SK-N-SH treated with all-trans-retinoic acid at 6 μM for 48 hours (cell line): ENCODE measurements at regions not wholly inside any gene's neighbourhood (a gene's known extent, or its start where the extent isn't known, plus 50 kb on each side); places are given as distances from the start of the nearest gene placed in this dataset.

Experiments
- ATAC-seq: fragments of 200-7000 bp; cut with Tn5 transposase; 3 replicates; pipeline ENCODE4 v1.9.1; 2020; ENCODE audit warnings: mild to moderate bottlenecking, moderate library complexity
- ARNTL ChIP-seq: fragments of 450-650 bp; formaldehyde crosslinking; IDR thresholded peaks from 2 replicates; pipeline ENCODE4 v1.5.0; 2020; ENCODE audit warnings: low read depth, mild to moderate bottlenecking, moderate library complexity, borderline replicate concordance
- BACH2 ChIP-seq: fragments of 250-450 bp; sonication (Bioruptor Pico); IDR thresholded peaks from 2 replicates; pipeline ENCODE4 v1.9.0; 2021; ENCODE audit warnings: mild to moderate bottlenecking, borderline replicate concordance
- CREB5 ChIP-seq: fragments of 250-450 bp; sonication (Bioruptor Pico); IDR thresholded peaks from 2 replicates; pipeline ENCODE4 v1.5.1; 2020; ENCODE audit warnings: low read depth, mild to moderate bottlenecking, moderate library complexity
- CSDC2 ChIP-seq: fragments of 250-450 bp; sonication (Bioruptor Pico); IDR thresholded peaks from 2 replicates; pipeline ENCODE4 v1.5.0; 2020; ENCODE audit warnings: mild to moderate bottlenecking, moderate library complexity
- ESRRG ChIP-seq: fragments of 250-450 bp; sonication (Bioruptor Pico); IDR thresholded peaks from 2 replicates; pipeline ENCODE4 v1.6.1; 2021; ENCODE audit warnings: mild to moderate bottlenecking
- GLIS3 ChIP-seq: fragments of 250-450 bp; sonication (Bioruptor Pico); IDR thresholded peaks from 2 replicates; pipeline ENCODE4 v1.5.0; 2020; ENCODE audit warnings: mild to moderate bottlenecking, moderate library complexity
- ISL1 ChIP-seq: fragments of 250-450 bp; sonication (Bioruptor Pico); IDR thresholded peaks from 2 replicates; pipeline ENCODE4 v2.1.2; 2022; ENCODE audit warnings: mild to moderate bottlenecking, moderate library complexity
- OSR1 ChIP-seq: fragments of 250-450 bp; sonication (Bioruptor Pico); IDR thresholded peaks from 2 replicates; pipeline ENCODE4 v1.8.0; 2022; ENCODE audit warnings: moderate library complexity, mild to moderate bottlenecking, inconsistent platforms
- PATZ1 ChIP-seq: fragments of 250-450 bp; sonication (Bioruptor Pico); IDR thresholded peaks from 2 replicates; pipeline ENCODE4 v1.8.0; 2020; ENCODE audit warnings: mild to moderate bottlenecking, moderate library complexity, borderline replicate concordance
- POU6F1 ChIP-seq: fragments of 250-450 bp; sonication (Bioruptor Pico); IDR thresholded peaks from 2 replicates; pipeline ENCODE4 v1.8.0; 2021; ENCODE audit warnings: low read depth, mild to moderate bottlenecking, moderate library complexity, borderline replicate concordance
- PPARA ChIP-seq: fragments of 250-450 bp; sonication (Bioruptor Pico); IDR thresholded peaks from 2 replicates; pipeline ENCODE4 v1.5.0; 2020; ENCODE audit warnings: mild to moderate bottlenecking, borderline replicate concordance
- SNAI2 ChIP-seq: fragments of 250-450 bp; sonication (Bioruptor Pico); IDR thresholded peaks from 2 replicates; pipeline ENCODE4 v1.5.0; 2020; ENCODE audit warnings: mild to moderate bottlenecking, moderate library complexity
- TCF4 ChIP-seq: fragments of 250-450 bp; sonication (Bioruptor Pico); IDR thresholded peaks from 2 replicates; pipeline ENCODE4 v1.8.0; 2021; ENCODE audit warnings: mild to moderate bottlenecking, moderate library complexity, borderline replicate concordance
- TOX ChIP-seq: fragments of 250-450 bp; sonication (Bioruptor Pico); IDR thresholded peaks from 2 replicates; pipeline ENCODE4 v1.8.0; 2021; ENCODE audit warnings: mild to moderate bottlenecking, moderate library complexity, borderline replicate concordance
- TSHZ2 ChIP-seq: fragments of 250-450 bp; sonication (Bioruptor Pico); IDR thresholded peaks from 2 replicates; pipeline ENCODE4 v1.5.0; 2020; ENCODE audit warnings: mild to moderate bottlenecking, moderate library complexity
- ZC3H10 ChIP-seq: fragments of 250-450 bp; sonication (Bioruptor Pico); IDR thresholded peaks from 2 replicates; pipeline ENCODE4 v1.5.1; 2021; ENCODE audit warnings: mild to moderate bottlenecking, moderate library complexity
- ZFP3 ChIP-seq: fragments of 250-450 bp; sonication (Bioruptor Pico); IDR thresholded peaks from 2 replicates; pipeline ENCODE4 v1.5.0; 2020; ENCODE audit warnings: mild to moderate bottlenecking, moderate library complexity
- ZNF565 ChIP-seq: fragments of 450-650 bp; formaldehyde crosslinking; conservative IDR thresholded peaks from 2 replicates; pipeline ENCODE4 v1.5.0; 2020; ENCODE audit warnings: low read depth, mild to moderate bottlenecking, moderate library complexity
- ZNF70 ChIP-seq: fragments of 450-650 bp; formaldehyde crosslinking; IDR thresholded peaks from 2 replicates; pipeline ENCODE4 v1.5.0; 2020; ENCODE audit warnings: mild to moderate bottlenecking, moderate library complexity
- ZNF8 ChIP-seq: fragments of 450-650 bp; formaldehyde crosslinking; IDR thresholded peaks from 2 replicates; pipeline ENCODE4 v1.5.0; 2020; ENCODE audit warnings: mild to moderate bottlenecking, moderate library complexity

GRCh38 chr6:68046302-68046701, 588.8 kb upstream of the ADGRB3 start:
- TF ChIP-seq PATZ1 (CRISPR knock-in tag) (no peak), POU6F1 (CRISPR knock-in tag) (no peak), TOX (CRISPR knock-in tag) (no peak), ARNTL (CRISPR knock-in tag) (no peak), CREB5 (CRISPR knock-in tag) (no peak), GLIS3 (CRISPR knock-in tag) (no peak), OSR1 (no peak), ZNF565 (CRISPR knock-in tag) (no peak)
- no peak for ATAC-seq

GRCh38 chr6:68045193-68045592, 589.9 kb upstream of the ADGRB3 start:
- ATAC-seq: no peak
- no peak for TF ChIP-seq PATZ1 (CRISPR knock-in tag)
- no peak for TF ChIP-seq SNAI2 (CRISPR knock-in tag)
- no peak for TF ChIP-seq TCF4 (CRISPR knock-in tag)
- no peak for TF ChIP-seq TSHZ2
- no peak for TF ChIP-seq POU6F1 (CRISPR knock-in tag)
- no peak for TF ChIP-seq PPARA
- TF ChIP-seq ZC3H10 (CRISPR knock-in tag): no peak

- no peak for ATAC-seq
- TF ChIP-seq ZC3H10 (CRISPR knock-in tag): no peak
- no peak for TF ChIP-seq PPARA
- TF ChIP-seq BACH2 (CRISPR knock-in tag): no peak
- no peak for TF ChIP-seq ZNF565 (CRISPR knock-in tag)
- no peak for TF ChIP-seq ZNF70 (CRISPR knock-in tag)
- TF ChIP-seq CREB5 (CRISPR knock-in tag): no peak
- TF ChIP-seq ZFP3: no peak
- no peak for TF ChIP-seq ZNF8 (CRISPR knock-in tag)
- TF ChIP-seq CSDC2: no peak
- no peak for TF ChIP-seq ISL1 (CRISPR knock-in tag)
- no peak for TF ChIP-seq ARNTL (CRISPR knock-in tag)
- TF ChIP-seq GLIS3 (CRISPR knock-in tag): no peak
- no peak for TF ChIP-seq OSR1
- TF ChIP-seq SNAI2 (CRISPR knock-in tag): no peak
- TF ChIP-seq TSHZ2: no peak
- TF ChIP-seq ESRRG (CRISPR knock-in tag): no peak
These were observed 590.8 kb upstream of the ADGRB3 start for GRCh38 chr6:68044264-68044663.
